B cell (primary cell): ENCODE measurements at regions not wholly inside any gene's neighbourhood (a gene's known extent, or its start where the extent isn't known, plus 50 kb on each side); places are given as distances from the start of the nearest gene placed in this dataset.

ENCODE experiments used
- ATAC-seq: fragments of 200-7000 bp; cut with Tn5 transposase; one replicate; pipeline ENCODE4 v1.10.0; 2021; ENCODE audit warnings: low read depth, mild to moderate bottlenecking, moderate number of reproducible peaks, moderate library complexity
- CTCF ChIA-PET: fragments of 350-600 bp; sonication (Branson Sonifier 250); formaldehyde crosslinking; loops from one replicate; lab custom pipeline; 2021; ENCODE audit warnings: antibody characterized with exemption, inconsistent platforms; lab: Charles Lee
- POLR2A ChIA-PET: fragments of 350-600 bp; sonication (Branson Sonifier 250); formaldehyde crosslinking; loops from one replicate; lab custom pipeline; 2021; ENCODE audit warnings: antibody characterized with exemption; lab: Charles Lee
- DNase-seq: peaks from one replicate; pipeline ENCODE4 v3.0.0; 2013
- H2AFZ ChIP-seq: 2 replicates; pipeline ENCODE4 v1.6.1; 2012; ENCODE audit warnings: mild to moderate bottlenecking, low read depth, low read length; ENCODE audit not compliant: insufficient read depth, poor library complexity, severe bottlenecking
- H3K27ac ChIP-seq, 2 donors: 1 replicate in 1 of 2; 2 replicates in 1 of 2; pipeline ENCODE4 v1.5.1; 2012 to 2013; ENCODE audit warnings: low read length in 2 of 2, mild to moderate bottlenecking in 2 of 2, moderate library complexity in 1 of 2
- H3K27me3 ChIP-seq, 4 experiments: fragments of 200-600 bp in 1 of 4; sonication (generic) in 1 of 4; replicated peaks in 1 of 4; 1 replicate in 2 of 4; 2 replicates in 2 of 4; pipeline versions ENCODE4 v1.6.1 to v1.7.0; 2013 to 2016; ENCODE audit warnings: low read length in 3 of 4, mild to moderate bottlenecking in 2 of 4, mixed read lengths in 1 of 4, moderate library complexity in 1 of 4; ENCODE audit not compliant: insufficient read depth in 4 of 4, control insufficient read depth in 3 of 4; ENCODE audit errors: control extremely low read depth in 1 of 4
- H3K36me3 ChIP-seq, 2 experiments: replicated peaks in 1 of 2; 1 replicate in 1 of 2; 2 replicates in 1 of 2; pipeline versions ENCODE4 v1.6.1 to v1.7.1; 2013; ENCODE audit warnings: low read length in 1 of 2; ENCODE audit not compliant: insufficient read depth in 2 of 2, control insufficient read depth in 1 of 2; ENCODE audit errors: control extremely low read depth in 1 of 2, extremely low read depth in 1 of 2
- H3K4me1 ChIP-seq, 2 donors: fragments of 200-600 bp in 1 of 2; sonication (generic) in 1 of 2; 1 replicate in 1 of 2; 2 replicates in 1 of 2; pipeline versions ENCODE4 v1.5.1 to v1.6.1; 2013 to 2017; ENCODE audit warnings: low read length in 2 of 2; ENCODE audit not compliant: control insufficient read depth in 2 of 2, insufficient read depth in 2 of 2
- H3K4me2 ChIP-seq: replicated peaks from 2 replicates; pipeline ENCODE3; 2012; ENCODE audit warnings: mild to moderate bottlenecking, low read depth, low read length; ENCODE audit not compliant: poor library complexity, severe bottlenecking
- H3K4me3 ChIP-seq, 5 experiments: fragments of 200-600 bp in 1 of 5; sonication (generic) in 1 of 5; 1 replicate in 3 of 5; 2 replicates in 2 of 5; pipeline versions ENCODE4 v1.5.1 to v1.7.0; 2011 to 2016; ENCODE audit warnings: low read length in 4 of 5, mild to moderate bottlenecking in 4 of 5, low read depth in 2 of 5, control low read depth in 1 of 5, moderate library complexity in 1 of 5; ENCODE audit not compliant: insufficient read depth in 1 of 5; ENCODE audit errors: control extremely low read depth in 1 of 5, extremely low read depth in 1 of 5
- H3K79me2 ChIP-seq: fragments of 200-600 bp; sonication (generic); one replicate; pipeline ENCODE4 v1.6.0; 2016; ENCODE audit warnings: low read length; ENCODE audit not compliant: control insufficient read depth, insufficient read depth
- H3K9ac ChIP-seq: fragments of 200-600 bp; sonication (generic); 2 replicates; pipeline ENCODE4 v1.6.1; 2017; ENCODE audit warnings: mild to moderate bottlenecking, low read length, moderate library complexity
- H3K9me3 ChIP-seq, 3 donors: one replicate each; pipeline versions ENCODE4 v1.6.1 to v1.7.1; 2013; ENCODE audit warnings: low read length in 2 of 3; ENCODE audit not compliant: control insufficient read depth in 2 of 3, insufficient read depth in 1 of 3; ENCODE audit errors: control extremely low read depth in 1 of 3
- H4K20me1 ChIP-seq: 2 replicates; pipeline ENCODE4 v1.6.0; 2012; ENCODE audit warnings: mild to moderate bottlenecking, low read length; ENCODE audit not compliant: insufficient read depth, control insufficient read depth, poor library complexity, severe bottlenecking
- H3K27ac Mint-ChIP-seq: one replicate; pipeline ENCODE4 v1.8.0; 2021; ENCODE audit warnings: mixed read lengths
- H3K27me3 Mint-ChIP-seq: one replicate; pipeline ENCODE4 v1.8.0; 2021; ENCODE audit warnings: mixed read lengths
- H3K4me1 Mint-ChIP-seq: one replicate; pipeline ENCODE4 v1.8.0; 2021; ENCODE audit warnings: mixed read lengths
- H3K4me3 Mint-ChIP-seq: one replicate; pipeline ENCODE4 v1.8.0; 2021; ENCODE audit warnings: mixed read lengths
- H3K9me3 Mint-ChIP-seq: one replicate; pipeline ENCODE4 v1.8.0; 2022; ENCODE audit warnings: mixed read lengths; ENCODE audit not compliant: insufficient read depth
- EZH2 ChIP-seq: IDR thresholded peaks from 2 replicates; pipeline ENCODE4 v1.6.1; 2012; ENCODE audit warnings: borderline replicate concordance, low read depth, mild to moderate bottlenecking, moderate library complexity, low read length; ENCODE audit not compliant: insufficient read depth, poor library complexity, severe bottlenecking
- WGBS: methylation state at CpG from one replicate; pipeline ENCODE4 v1.1.5; 2013; ENCODE audit warnings: missing lambda C conversion rate; ENCODE audit not compliant: insufficient coverage; 5-methylcytosine and 5-hydroxymethylcytosine counted together
- intact Hi-C: fragments of 100-400 bp; cut with micrococcal nuclease; formaldehyde crosslinking; loops from one replicate; pipeline ENCODE4 v1.10.0; 2022
- TF ChIP-seq, protein P1 (sequence below): fragments of 200-600 bp; IDR thresholded peaks from one replicate; pipeline ENCODE4 v1.8.0; 2022; ENCODE audit warnings: antibody characterized with exemption, mild to moderate bottlenecking

DNA sequence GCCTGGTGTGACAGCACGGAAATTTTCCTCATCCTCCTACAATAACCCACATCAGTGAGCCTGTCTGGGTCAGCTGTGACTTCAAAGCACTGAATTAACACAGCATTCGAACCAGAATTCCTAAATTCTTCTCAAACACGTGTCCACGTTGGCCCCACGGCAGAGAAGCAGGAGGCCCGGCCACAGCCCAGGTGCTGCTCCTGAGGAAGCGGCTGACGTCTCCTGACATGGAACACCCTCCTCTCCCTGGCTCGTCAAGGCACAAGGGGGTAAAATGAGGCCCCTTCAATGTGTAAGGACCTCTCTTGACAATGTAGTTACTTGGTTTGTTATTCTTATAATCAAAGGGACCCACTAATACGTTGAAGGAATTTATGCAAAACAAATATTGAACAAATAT is 156.3 kb upstream of the GSC start:
- no peaks in the 10 kb centered on the region for H3K4me1 Mint-ChIP-seq
- TF ChIP-seq EZH2: no peak
- TF ChIP-seq, protein P1, sequence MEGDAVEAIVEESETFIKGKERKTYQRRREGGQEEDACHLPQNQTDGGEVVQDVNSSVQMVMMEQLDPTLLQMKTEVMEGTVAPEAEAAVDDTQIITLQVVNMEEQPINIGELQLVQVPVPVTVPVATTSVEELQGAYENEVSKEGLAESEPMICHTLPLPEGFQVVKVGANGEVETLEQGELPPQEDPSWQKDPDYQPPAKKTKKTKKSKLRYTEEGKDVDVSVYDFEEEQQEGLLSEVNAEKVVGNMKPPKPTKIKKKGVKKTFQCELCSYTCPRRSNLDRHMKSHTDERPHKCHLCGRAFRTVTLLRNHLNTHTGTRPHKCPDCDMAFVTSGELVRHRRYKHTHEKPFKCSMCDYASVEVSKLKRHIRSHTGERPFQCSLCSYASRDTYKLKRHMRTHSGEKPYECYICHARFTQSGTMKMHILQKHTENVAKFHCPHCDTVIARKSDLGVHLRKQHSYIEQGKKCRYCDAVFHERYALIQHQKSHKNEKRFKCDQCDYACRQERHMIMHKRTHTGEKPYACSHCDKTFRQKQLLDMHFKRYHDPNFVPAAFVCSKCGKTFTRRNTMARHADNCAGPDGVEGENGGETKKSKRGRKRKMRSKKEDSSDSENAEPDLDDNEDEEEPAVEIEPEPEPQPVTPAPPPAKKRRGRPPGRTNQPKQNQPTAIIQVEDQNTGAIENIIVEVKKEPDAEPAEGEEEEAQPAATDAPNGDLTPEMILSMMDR: no peak
- POLR2A ChIA-PET: no interaction called here

DNA sequence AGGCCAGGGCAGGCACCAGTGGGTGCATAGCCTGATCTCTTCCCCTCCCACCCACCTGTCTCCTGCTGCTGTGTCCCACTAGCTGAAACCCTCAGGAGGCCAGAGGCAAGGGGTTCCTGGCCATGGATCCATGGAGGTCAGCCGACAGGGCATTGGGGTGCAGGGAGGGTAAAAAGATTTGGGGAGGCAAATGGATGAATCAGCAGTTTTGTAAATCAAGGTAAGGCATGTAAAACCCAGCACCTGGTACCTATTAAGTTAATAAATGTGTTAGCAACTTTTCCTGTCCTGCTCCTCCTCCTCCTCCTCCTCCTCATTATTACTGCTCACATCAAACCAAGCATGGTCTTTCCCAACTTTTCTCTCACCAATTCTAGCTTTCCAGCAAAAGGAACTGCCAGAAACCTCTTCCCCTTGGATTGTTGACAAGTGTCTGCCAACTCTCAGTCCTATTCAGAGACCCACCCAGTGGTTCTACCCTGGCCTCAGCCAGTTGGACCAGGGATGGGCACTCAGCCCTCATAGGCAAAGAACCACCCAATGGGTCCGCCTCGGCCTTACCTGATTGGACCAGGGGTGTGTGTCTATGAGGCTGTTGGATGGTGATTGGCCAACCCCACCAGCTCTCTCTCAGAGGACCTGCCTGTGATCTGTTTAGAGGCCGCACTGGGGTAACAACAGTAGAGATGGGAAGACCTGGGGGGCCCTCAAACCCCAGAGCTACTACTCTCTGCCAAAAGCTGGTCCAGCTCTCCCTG is 155.7 kb upstream of the GSC start:
- no peak overlapping the region for H3K27ac ChIP-seq
- no peak for DNase-seq
- no peak overlapping the region for H3K4me3 Mint-ChIP-seq
- ChIA-PET CTCF (no interaction called here), POLR2A (no interaction called here)
- H3K9me3 Mint-ChIP-seq: peaks cover 5% of the 10 kb centered on the region
- no peak overlapping the region for H3K4me3 ChIP-seq
- TF ChIP-seq, protein P1: no peak
- no peak for TF ChIP-seq EZH2
- H3K27me3 ChIP-seq: no peaks in the 10 kb centered on the region
- peaks cover 0 to 23% (median 0%) of the 10 kb centered on the region in 3 donors for H3K9me3 ChIP-seq
- no peak overlapping the region for H3K9ac ChIP-seq
- H3K4me1 Mint-ChIP-seq: no peaks in the 10 kb centered on the region
- H2AFZ ChIP-seq: no peak overlapping the region
- no peaks in the 10 kb centered on the region for H4K20me1 ChIP-seq
- H3K27me3 Mint-ChIP-seq: no peaks in the 10 kb centered on the region
- no peaks in the 10 kb centered on the region for H3K4me1 ChIP-seq
- no peak overlapping the region for H3K4me2 ChIP-seq
- H3K36me3 ChIP-seq: no peaks in the 10 kb centered on the region
- intact Hi-C loops: no loop called here
- no peak for ATAC-seq
- H3K27ac Mint-ChIP-seq: no peak overlapping the region
- whole genome bisulfite sequencing: 80% methylated on average over 2 of the region's 4 CpGs
- H3K79me2 ChIP-seq: no peaks in the 10 kb centered on the region

More for the DNA sequence above, 156.3 kb upstream of the GSC start:
- Histone ChIP-seq H3K9ac (no peak overlapping the region), H3K9me3 (peaks cover 0 to 23% (median 0%) of the 10 kb centered on the region in 3 donors), H3K27ac (no peak overlapping the region), H4K20me1 (no peaks in the 10 kb centered on the region), H2AFZ (no peak overlapping the region), H3K4me3 (no peak overlapping the region), H3K79me2 (no peaks in the 10 kb centered on the region), H3K27me3 (no peaks in the 10 kb centered on the region), H3K4me1 (no peaks in the 10 kb centered on the region), H3K36me3 (no peaks in the 10 kb centered on the region), H3K4me2 (no peak overlapping the region)
- no peak overlapping the region for H3K27ac Mint-ChIP-seq
- CTCF ChIA-PET: no interaction called here
- WGBS: 83% methylated on average over 8 of the region's 10 CpGs
- ATAC-seq (no peak), DNase-seq (no peak)
- H3K9me3 Mint-ChIP-seq: peaks cover 5% of the 10 kb centered on the region
- H3K27me3 Mint-ChIP-seq: no peaks in the 10 kb centered on the region
- intact Hi-C loops: no loop called here
- no peak overlapping the region for H3K4me3 Mint-ChIP-seq
